Right lobe of liver (tissue), 4 donors: ENCODE measurements at regions not wholly inside any gene's neighbourhood (a gene's known extent, or its start where the extent isn't known, plus 50 kb on each side); places are given as distances from the start of the nearest gene placed in this dataset.

Experiments used
- POLR2A ChIP-seq: fragments of 450-650 bp; IDR thresholded peaks from one replicate; pipeline ENCODE4 v1.6.1; 2017; ENCODE audit warnings: antibody characterized with exemption, mild to moderate bottlenecking
- TF ChIP-seq, protein P1 (sequence below), 4 donors: fragments of 200-600 bp in 3 of 4; fragments of 450-650 bp in 1 of 4; IDR thresholded peaks; one replicate each; pipeline versions ENCODE4 v1.5.1 to v1.8.0; 2016 to 2022; ENCODE audit warnings: antibody characterized with exemption in 4 of 4, mild to moderate bottlenecking in 2 of 4
- donor health status: DM: no; HTN: no; CAD: no.
- donor health status: DM: no; HTN: no; CAD: no.
- donor health status: DM: no; HTN: yes; CAD: no.

DNA sequence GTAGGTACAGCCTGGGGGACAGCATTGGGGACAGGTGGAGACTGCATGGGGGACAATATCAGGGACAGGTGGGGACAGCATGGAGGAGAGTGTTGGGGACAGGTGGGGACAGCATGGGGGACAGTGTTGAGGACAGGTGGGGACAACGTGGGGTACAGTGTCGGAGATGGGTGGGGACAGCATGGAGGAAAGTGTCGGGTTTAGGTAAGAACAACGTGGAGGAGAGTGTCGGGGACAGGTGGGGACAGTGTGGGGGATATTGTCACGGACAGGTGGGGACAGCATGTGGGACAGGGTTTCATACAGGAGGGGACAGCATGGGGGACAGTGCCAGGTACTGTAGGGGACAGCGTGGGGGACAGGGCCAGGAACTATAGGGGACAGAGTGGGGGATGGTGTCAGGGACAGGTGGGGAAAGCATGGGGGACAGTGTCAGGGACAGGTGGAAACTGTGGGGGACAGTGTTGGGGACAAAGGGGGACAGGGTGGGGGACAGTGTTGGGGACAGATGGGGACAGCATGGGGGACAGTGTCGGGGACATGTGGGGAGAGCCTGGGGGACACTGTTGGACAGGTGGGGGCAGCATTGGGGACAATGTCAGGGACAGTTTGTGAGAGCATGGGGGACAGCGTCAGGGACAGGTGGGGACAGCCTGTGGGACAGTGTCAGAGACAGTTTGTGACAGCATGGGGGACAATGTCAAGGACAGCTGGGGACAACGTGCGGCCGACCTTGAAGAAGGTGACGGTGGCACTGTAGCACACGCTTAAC, 213.1 kb downstream of the TMEM121 start:
- TF ChIP-seq, protein P1, sequence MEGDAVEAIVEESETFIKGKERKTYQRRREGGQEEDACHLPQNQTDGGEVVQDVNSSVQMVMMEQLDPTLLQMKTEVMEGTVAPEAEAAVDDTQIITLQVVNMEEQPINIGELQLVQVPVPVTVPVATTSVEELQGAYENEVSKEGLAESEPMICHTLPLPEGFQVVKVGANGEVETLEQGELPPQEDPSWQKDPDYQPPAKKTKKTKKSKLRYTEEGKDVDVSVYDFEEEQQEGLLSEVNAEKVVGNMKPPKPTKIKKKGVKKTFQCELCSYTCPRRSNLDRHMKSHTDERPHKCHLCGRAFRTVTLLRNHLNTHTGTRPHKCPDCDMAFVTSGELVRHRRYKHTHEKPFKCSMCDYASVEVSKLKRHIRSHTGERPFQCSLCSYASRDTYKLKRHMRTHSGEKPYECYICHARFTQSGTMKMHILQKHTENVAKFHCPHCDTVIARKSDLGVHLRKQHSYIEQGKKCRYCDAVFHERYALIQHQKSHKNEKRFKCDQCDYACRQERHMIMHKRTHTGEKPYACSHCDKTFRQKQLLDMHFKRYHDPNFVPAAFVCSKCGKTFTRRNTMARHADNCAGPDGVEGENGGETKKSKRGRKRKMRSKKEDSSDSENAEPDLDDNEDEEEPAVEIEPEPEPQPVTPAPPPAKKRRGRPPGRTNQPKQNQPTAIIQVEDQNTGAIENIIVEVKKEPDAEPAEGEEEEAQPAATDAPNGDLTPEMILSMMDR (IDR thresholded peaks at IDR 0.05) = no peak
- no peak for TF ChIP-seq POLR2A
